ENCODE measurements at regions not wholly inside any gene's neighbourhood (a gene's known extent, or its start where the extent isn't known, plus 50 kb on each side); places are given as distances from the start of the nearest gene placed in this dataset.
"Not testable (repeated sequence)": the region's sequence is repeated elsewhere in the genome, so short reads cannot be mapped to it uniquely, and the experiment has no call there.

- DNase-seq: no peak
Observed at GRCh38 chr20:53855733-53856132, 214.7 kb downstream of the BCAS1 start.

- DNase-seq: not testable (repeated sequence)
Observed at GRCh38 chr20:53854609-53854926, 215.8 kb downstream of the BCAS1 start.

- no peak for DNase-seq
Observed at GRCh38 chr20:53853111-53853713, 217.2 kb downstream of the BCAS1 start.

- no peak for DNase-seq
Observed at GRCh38 chr20:53852691-53853090, 217.7 kb downstream of the BCAS1 start.

- no peak for DNase-seq
Observed at GRCh38 chr20:53852014-53852413, 218.4 kb downstream of the BCAS1 start.

- no peak for DNase-seq
Observed at GRCh38 chr20:53850319-53850718, 220.1 kb downstream of the BCAS1 start.

- DNase-seq: no peak
Observed at GRCh38 chr20:53849471-53850059, 220.8 kb downstream of the BCAS1 start.

GRCh38 chr20:53848304-53848703 is 222.1 kb downstream of the BCAS1 start:
- DNase-seq: no peak

- DNase-seq: peak in 1 of 2 donors; percentile 25
Observed at GRCh38 chr20:53847837-53848170, 222.6 kb downstream of the BCAS1 start.

GRCh38 chr20:53847139-53847836 is 223.1 kb downstream of the BCAS1 start:
- peak in 1 of 2 donors; percentile 61 for DNase-seq

- no peak for DNase-seq
Observed at GRCh38 chr20:53846640-53847039, 223.8 kb downstream of the BCAS1 start.

GRCh38 chr20:53845980-53846379 is 224.4 kb downstream of the BCAS1 start:
- DNase-seq: no peak

GRCh38 chr20:53844259-53844658 is 226.1 kb downstream of the BCAS1 start:
- DNase-seq: no peak

GRCh38 chr20:53843645-53844044 is 226.7 kb downstream of the BCAS1 start:
- DNase-seq: no peak

- DNase-seq: peak in 1 of 2 donors; percentile 31
Observed at GRCh38 chr20:53842301-53843099, 227.9 kb downstream of the BCAS1 start.

GRCh38 chr20:53841741-53842140 is 228.7 kb downstream of the BCAS1 start:
- no peak for DNase-seq

GRCh38 chr20:53840532-53840931 is 229.9 kb downstream of the BCAS1 start:
- no peak for DNase-seq

GRCh38 chr20:53839423-53840176 is 230.8 kb downstream of the BCAS1 start:
- DNase-seq: peak in 1 of 2 donors; percentile 74

GRCh38 chr20:53838311-53838868 is 232.0 kb downstream of the BCAS1 start:
- DNase-seq: no peak

- DNase-seq: no peak
Observed at GRCh38 chr20:53837126-53837826, 233.1 kb downstream of the BCAS1 start.

GRCh38 chr20:53834749-53835148 is 235.6 kb downstream of the BCAS1 start:
- DNase-seq: no peak

GRCh38 chr20:53834062-53834442 is 236.3 kb downstream of the BCAS1 start:
- DNase-seq: no peak
